Mesothelial cell of epicardium (in vitro differentiated cells): ENCODE measurements at regions not wholly inside any gene's neighbourhood (a gene's known extent, or its start where the extent isn't known, plus 50 kb on each side); places are given as distances from the start of the nearest gene placed in this dataset.
"Not testable (repeated sequence)": the region's sequence is repeated elsewhere in the genome, so short reads cannot be mapped to it uniquely, and the experiment has no call there.

ENCODE experiments used
- DNase-seq, 2 experiments: peaks; one replicate each; pipeline ENCODE4 v3.0.0; 2021; ENCODE audit warnings: low spot score in 2 of 2; ENCODE audit not compliant: unreplicated experiment in 2 of 2
- H3K27ac Mint-ChIP-seq: 2 replicates; pipeline ENCODE4 v1.8.0; 2021; ENCODE audit warnings: mixed read lengths
- H3K27me3 Mint-ChIP-seq: 2 replicates; pipeline ENCODE4 v1.8.0; 2021; ENCODE audit warnings: low read depth, mixed read lengths
- H3K36me3 Mint-ChIP-seq: 2 replicates; pipeline ENCODE4 v1.8.0; 2021; ENCODE audit warnings: mixed read lengths
- H3K4me1 Mint-ChIP-seq: 2 replicates; pipeline ENCODE4 v1.8.0; 2021; ENCODE audit warnings: mixed read lengths
- H3K4me3 Mint-ChIP-seq: 2 replicates; pipeline ENCODE4 v1.8.0; 2021; ENCODE audit warnings: mild to moderate bottlenecking, moderate library complexity, mixed read lengths
- H3K9me3 Mint-ChIP-seq: 2 replicates; pipeline ENCODE4 v1.8.0; 2021; ENCODE audit warnings: mixed read lengths
- CTCF ChIP-seq: fragments of 200-600 bp; sonication (generic); IDR thresholded peaks from one replicate; pipeline ENCODE4 v1.5.0; 2021; ENCODE audit warnings: antibody characterized with exemption; ENCODE audit not compliant: unreplicated experiment

- peaks cover 41% of the 10 kb centered on the region for H3K9me3 Mint-ChIP-seq
- H3K4me1 Mint-ChIP-seq = peaks cover 1% of the 10 kb centered on the region
- no peak overlapping the region for H3K27ac Mint-ChIP-seq
- no peak for DNase-seq
- H3K27me3 Mint-ChIP-seq = peaks cover 3% of the 10 kb centered on the region
- no peak overlapping the region for H3K4me3 Mint-ChIP-seq
- H3K36me3 Mint-ChIP-seq = no peaks in the 10 kb centered on the region
- no peak for TF ChIP-seq CTCF
These were observed 240.1 kb upstream of the RASA1 start for GRCh38 chr5:87027570-87027969.

GRCh38 chr5:87029951-87030350, 237.7 kb upstream of the RASA1 start:
- no peak overlapping the region for H3K4me3 Mint-ChIP-seq
- no peak for DNase-seq
- no peaks in the 10 kb centered on the region for H3K36me3 Mint-ChIP-seq
- no peak overlapping the region for H3K27ac Mint-ChIP-seq
- no peak for TF ChIP-seq CTCF
- H3K9me3 Mint-ChIP-seq = peaks cover 25% of the 10 kb centered on the region
- peaks cover 3% of the 10 kb centered on the region for H3K27me3 Mint-ChIP-seq
- no peaks in the 10 kb centered on the region for H3K4me1 Mint-ChIP-seq

GRCh38 chr5:87030699-87031098, 237.0 kb upstream of the RASA1 start:
- TF ChIP-seq CTCF = no peak
- no peak overlapping the region for H3K4me3 Mint-ChIP-seq
- H3K36me3 Mint-ChIP-seq = no peaks in the 10 kb centered on the region
- H3K27ac Mint-ChIP-seq = no peak overlapping the region
- no peaks in the 10 kb centered on the region for H3K4me1 Mint-ChIP-seq
- H3K27me3 Mint-ChIP-seq = peaks cover 3% of the 10 kb centered on the region
- H3K9me3 Mint-ChIP-seq = peaks cover 22% of the 10 kb centered on the region
- no peak for DNase-seq

GRCh38 chr5:87034557-87034956, 233.1 kb upstream of the RASA1 start:
- TF ChIP-seq CTCF = no peak
- DNase-seq = no peak
- Mint-ChIP-seq H3K4me3 (no peak overlapping the region), H3K27ac (no peak overlapping the region), H3K36me3 (no peaks in the 10 kb centered on the region), H3K9me3 (peaks cover 18% of the 10 kb centered on the region), H3K27me3 (peaks cover 3% of the 10 kb centered on the region), H3K4me1 (no peaks in the 10 kb centered on the region)

GRCh38 chr5:87042554-87042953, 225.1 kb upstream of the RASA1 start:
- TF ChIP-seq CTCF = no peak
- Mint-ChIP-seq H3K9me3 (peaks cover 38% of the 10 kb centered on the region), H3K4me1 (no peaks in the 10 kb centered on the region), H3K27me3 (peaks cover 8% of the 10 kb centered on the region), H3K4me3 (no peak overlapping the region), H3K36me3 (no peaks in the 10 kb centered on the region), H3K27ac (no peak overlapping the region)
- DNase-seq = no peak

GRCh38 chr5:87048156-87048555, 219.5 kb upstream of the RASA1 start:
- Mint-ChIP-seq H3K27ac (no peak overlapping the region), H3K36me3 (peaks cover 5% of the 10 kb centered on the region), H3K4me1 (no peaks in the 10 kb centered on the region), H3K27me3 (no peaks in the 10 kb centered on the region), H3K4me3 (no peak overlapping the region), H3K9me3 (peaks cover 50% of the 10 kb centered on the region)
- DNase-seq = no peak
- TF ChIP-seq CTCF = no peak

GRCh38 chr5:87049012-87049411, 218.7 kb upstream of the RASA1 start:
- not testable (repeated sequence) for DNase-seq, H3K4me1 Mint-ChIP-seq, H3K27me3 Mint-ChIP-seq, H3K36me3 Mint-ChIP-seq, H3K4me3 Mint-ChIP-seq, H3K27ac Mint-ChIP-seq
- H3K9me3 Mint-ChIP-seq = peaks cover 42% of the 10 kb centered on the region
